ENCODE measurements at regions not wholly inside any gene's neighbourhood (a gene's known extent, or its start where the extent isn't known, plus 50 kb on each side); places are given as distances from the start of the nearest gene placed in this dataset.

DNA sequence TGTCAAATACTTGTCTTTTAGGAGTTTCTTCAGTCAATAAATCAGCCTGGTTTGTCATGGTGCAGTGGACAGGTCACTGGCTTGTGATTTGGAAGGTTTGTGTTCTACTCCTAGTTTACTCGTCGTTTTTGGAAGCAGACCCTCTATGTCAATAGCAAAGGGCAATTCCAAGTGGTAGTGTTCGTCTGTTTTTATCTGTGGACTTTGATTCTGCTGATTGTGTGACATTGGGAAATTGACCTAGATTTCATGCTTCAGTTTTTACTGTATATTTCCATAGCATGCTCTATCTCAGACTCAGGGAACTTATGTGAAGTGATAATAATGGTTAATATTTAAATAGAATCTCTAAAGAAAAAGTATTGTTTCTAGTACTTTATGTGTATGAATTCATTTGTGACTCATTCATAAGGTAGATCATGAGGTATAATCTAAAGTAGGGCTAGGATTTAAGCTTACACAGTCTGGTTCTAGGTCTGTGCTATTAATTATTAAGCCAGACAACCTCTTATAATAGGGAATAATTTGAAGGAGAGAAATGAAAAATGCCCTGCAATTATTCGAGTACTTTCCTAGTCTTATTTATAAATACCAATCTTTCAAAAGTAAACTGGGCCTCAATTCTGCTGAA is 198.1 kb downstream of the REEP3 start:
- Mint-ChIP-seq H3K4me3 (ENCODE audit: unreplicated experiment) (no peak overlapping the region), H3K27me3 (ENCODE audit: insufficient read depth, unreplicated experiment) (no peaks in the 10 kb centered on the region), H3K4me1 (ENCODE audit: low read depth, unreplicated experiment) (peaks cover 23% of the 10 kb centered on the region), H3K9me3 (ENCODE audit: unreplicated experiment) (no peaks in the 10 kb centered on the region), H3K27ac (ENCODE audit: unreplicated experiment) (peak overlapping the region; percentile 5), H3K36me3 (ENCODE audit: insufficient read depth, unreplicated experiment) (peaks cover 5% of the 10 kb centered on the region)
- DNase-seq: no peak
- H3K4me3 ChIP-seq (ENCODE audit: low read depth, low read length): no peak overlapping the region
- ChIA-PET POLR2A (interaction anchor here (0.7 to 1.9 kb wide), 7 partner anchors 59 to 1454 kb away, joined by 3 to 8 read pairs (median 4); no protein-coding TSS in a partner anchor), CTCF (interaction anchor here (0.7 to 3.7 kb wide), 32 partner anchors 8 to 562 kb away, joined by 3 to 67 read pairs (median 6); partner anchors contain the start of gene REEP3)
- intact Hi-C loops (cut with micrococcal nuclease; ENCODE audit: unreplicated experiment): loop anchor here (1.0 to 10.0 kb wide), 2 partner anchors 195 to 502 kb away; partner anchors contain the start of gene REEP3
- no peaks in the 10 kb centered on the region for H3K27me3 ChIP-seq (replicated peaks; ENCODE audit: control insufficient read depth, insufficient read depth, low read length)
- no TSS peak for BruUV-seq (replicated peaks)
- H3K9me3 ChIP-seq: no peaks in the 10 kb centered on the region
- peaks cover 31% of the 10 kb centered on the region for H3K4me1 ChIP-seq
- no peaks in the 10 kb centered on the region for H3K36me3 ChIP-seq (ENCODE audit: control insufficient read depth, insufficient read depth, low read length)
- TF ChIP-seq, protein P1, sequence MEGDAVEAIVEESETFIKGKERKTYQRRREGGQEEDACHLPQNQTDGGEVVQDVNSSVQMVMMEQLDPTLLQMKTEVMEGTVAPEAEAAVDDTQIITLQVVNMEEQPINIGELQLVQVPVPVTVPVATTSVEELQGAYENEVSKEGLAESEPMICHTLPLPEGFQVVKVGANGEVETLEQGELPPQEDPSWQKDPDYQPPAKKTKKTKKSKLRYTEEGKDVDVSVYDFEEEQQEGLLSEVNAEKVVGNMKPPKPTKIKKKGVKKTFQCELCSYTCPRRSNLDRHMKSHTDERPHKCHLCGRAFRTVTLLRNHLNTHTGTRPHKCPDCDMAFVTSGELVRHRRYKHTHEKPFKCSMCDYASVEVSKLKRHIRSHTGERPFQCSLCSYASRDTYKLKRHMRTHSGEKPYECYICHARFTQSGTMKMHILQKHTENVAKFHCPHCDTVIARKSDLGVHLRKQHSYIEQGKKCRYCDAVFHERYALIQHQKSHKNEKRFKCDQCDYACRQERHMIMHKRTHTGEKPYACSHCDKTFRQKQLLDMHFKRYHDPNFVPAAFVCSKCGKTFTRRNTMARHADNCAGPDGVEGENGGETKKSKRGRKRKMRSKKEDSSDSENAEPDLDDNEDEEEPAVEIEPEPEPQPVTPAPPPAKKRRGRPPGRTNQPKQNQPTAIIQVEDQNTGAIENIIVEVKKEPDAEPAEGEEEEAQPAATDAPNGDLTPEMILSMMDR (IDR thresholded peaks at IDR 0.05; ENCODE audit: insufficient read depth in 1 of 2, low read depth in 1 of 2, low read length in 1 of 2, severe bottlenecking in 1 of 2, unreplicated experiment in 1 of 2): no peak

DNA sequence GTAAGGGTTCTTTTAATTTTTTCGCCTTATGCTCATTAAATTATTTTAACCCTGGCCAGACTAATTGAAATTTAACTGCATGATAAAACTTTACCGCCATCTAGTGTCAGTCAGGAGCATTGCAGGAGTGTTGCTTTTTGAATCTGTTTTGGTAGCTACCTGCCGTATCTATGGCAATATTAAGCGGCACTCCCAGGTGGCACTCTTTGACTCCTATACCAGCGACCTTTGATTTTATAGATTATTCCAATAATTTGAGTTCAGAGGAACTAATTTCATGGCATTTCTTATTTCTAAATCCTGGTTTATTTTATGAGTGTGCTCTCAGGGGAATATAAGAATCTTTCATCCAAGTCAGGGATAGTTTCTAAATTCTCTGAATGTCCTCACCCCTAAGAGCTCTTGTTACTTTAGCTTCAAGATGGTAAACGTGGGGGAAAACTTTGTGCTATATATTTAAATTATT is 198.9 kb downstream of the REEP3 start:
- DNase-seq: peak; percentile 74 to 84
- H3K4me3 ChIP-seq (ENCODE audit: low read depth, low read length): no peak overlapping the region
- H3K9me3 ChIP-seq: no peaks in the 10 kb centered on the region
- no TSS peak for BruUV-seq (replicated peaks)
- intact Hi-C loops (cut with micrococcal nuclease; ENCODE audit: unreplicated experiment): loop anchor here (1.0 to 5.0 kb wide), 7 partner anchors 18 to 554 kb away; partner anchors contain the start of gene JMJD1C
- H3K4me1 ChIP-seq: peaks cover 31% of the 10 kb centered on the region
- H3K36me3 ChIP-seq (ENCODE audit: control insufficient read depth, insufficient read depth, low read length): no peaks in the 10 kb centered on the region
- no peaks in the 10 kb centered on the region for H3K27me3 Mint-ChIP-seq (ENCODE audit: insufficient read depth, unreplicated experiment)
- H3K4me1 Mint-ChIP-seq (ENCODE audit: low read depth, unreplicated experiment): peaks cover 23% of the 10 kb centered on the region
- H3K36me3 Mint-ChIP-seq (ENCODE audit: insufficient read depth, unreplicated experiment): peaks cover 5% of the 10 kb centered on the region
- TF ChIP-seq, protein P1 (IDR thresholded peaks at IDR 0.05; ENCODE audit: insufficient read depth in 1 of 2, low read depth in 1 of 2, low read length in 1 of 2, severe bottlenecking in 1 of 2, unreplicated experiment in 1 of 2): peak; percentile 99
- H3K27ac Mint-ChIP-seq (ENCODE audit: unreplicated experiment): peak overlapping the region; percentile 26
- ChIA-PET CTCF (interaction anchor here (0.5 to 3.7 kb wide), 43 partner anchors 8 to 903 kb away, joined by 3 to 67 read pairs (median 4); partner anchors contain the start of gene REEP3), POLR2A (interaction anchor here (0.9 to 1.5 kb wide), 6 partner anchors 59 to 451 kb away, joined by 3 to 5 read pairs (median 4); partner anchors contain the start of gene REEP3)
- H3K9me3 Mint-ChIP-seq (ENCODE audit: unreplicated experiment): no peaks in the 10 kb centered on the region
- H3K27me3 ChIP-seq (replicated peaks; ENCODE audit: control insufficient read depth, insufficient read depth, low read length): no peaks in the 10 kb centered on the region
- H3K4me3 Mint-ChIP-seq (ENCODE audit: unreplicated experiment): no peak overlapping the region

- CTCF ChIA-PET: interaction anchor here (0.5 to 3.7 kb wide), 42 partner anchors 8 to 903 kb away, joined by 3 to 67 read pairs (median 4); partner anchors contain the start of gene REEP3
These were observed 199.5 kb downstream of the REEP3 start for GRCh38 chr10:63720676-63721075.

More at GRCh38 chr10:63720676-63721075, 199.5 kb downstream of the REEP3 start:
- Histone ChIP-seq H3K4me1 (peaks cover 30% of the 10 kb centered on the region), H3K36me3 (ENCODE audit: control insufficient read depth, insufficient read depth, low read length) (no peaks in the 10 kb centered on the region), H3K9me3 (no peaks in the 10 kb centered on the region), H3K4me3 (ENCODE audit: low read depth, low read length) (no peak overlapping the region), H3K27me3 (replicated peaks; ENCODE audit: control insufficient read depth, insufficient read depth, low read length) (no peaks in the 10 kb centered on the region)
- POLR2A ChIA-PET: interaction anchor here (0.6 to 1.5 kb wide), 7 partner anchors 60 to 452 kb away, joined by 3 to 7 read pairs (median 4); partner anchors contain the start of gene REEP3
- no peaks in the 10 kb centered on the region for H3K27me3 Mint-ChIP-seq (ENCODE audit: insufficient read depth, unreplicated experiment)
- intact Hi-C loops (cut with micrococcal nuclease; ENCODE audit: unreplicated experiment): loop anchor here (1.0 to 5.0 kb wide), 7 partner anchors 18 to 554 kb away; partner anchors contain the start of gene JMJD1C
- H3K27ac Mint-ChIP-seq (ENCODE audit: unreplicated experiment): peak overlapping the region; percentile 26
- peaks cover 5% of the 10 kb centered on the region for H3K36me3 Mint-ChIP-seq (ENCODE audit: insufficient read depth, unreplicated experiment)
- H3K4me1 Mint-ChIP-seq (ENCODE audit: low read depth, unreplicated experiment): peaks cover 22% of the 10 kb centered on the region
- no peak overlapping the region for H3K4me3 Mint-ChIP-seq (ENCODE audit: unreplicated experiment)
- no peak for DNase-seq
- BruUV-seq (replicated peaks): no TSS peak
- TF ChIP-seq, protein P1 (IDR thresholded peaks at IDR 0.05; ENCODE audit: insufficient read depth in 1 of 2, low read depth in 1 of 2, low read length in 1 of 2, severe bottlenecking in 1 of 2, unreplicated experiment in 1 of 2): no peak
- H3K9me3 Mint-ChIP-seq (ENCODE audit: unreplicated experiment): no peaks in the 10 kb centered on the region

Measured in Caco-2 (cell line).